HepG2 (cell line): ENCODE measurements at regions not wholly inside any gene's neighbourhood (a gene's known extent, or its start where the extent isn't known, plus 50 kb on each side); places are given as distances from the start of the nearest gene placed in this dataset.

ENCODE experiments used
- AHR ChIP-seq: IDR thresholded peaks from 2 replicates; pipeline ENCODE4 v1.6.1; 2018; ENCODE audit warnings: missing genetic modification reagents, missing compliant biosample characterization
- ARHGAP35 ChIP-seq: sonication (generic); formaldehyde crosslinking; IDR thresholded peaks from 2 replicates; pipeline ENCODE4 v1.9.0; 2022; ENCODE audit warnings: mild to moderate bottlenecking, inconsistent platforms, moderate library complexity, missing genetic modification reagents, borderline replicate concordance
- EEA1 ChIP-seq: sonication (generic); formaldehyde crosslinking; IDR thresholded peaks from 2 replicates; pipeline ENCODE4 v1.5.1; 2020; ENCODE audit warnings: mild to moderate bottlenecking, missing genetic modification reagents, borderline replicate concordance
- HCFC1 ChIP-seq: fragments of 150-350 bp; IDR thresholded peaks from 2 replicates; pipeline ENCODE4 v1.6.1; 2014; ENCODE audit warnings: low read depth, low read length
- HHEX ChIP-seq: IDR thresholded peaks from 2 replicates; pipeline ENCODE4 v1.6.1; 2016; ENCODE audit warnings: control low read depth
- HNRNPLL ChIP-seq: fragments of 200-400 bp; formaldehyde crosslinking; IDR thresholded peaks from 2 replicates; pipeline ENCODE4 v1.6.1; 2017; ENCODE audit warnings: mild to moderate bottlenecking, low read depth, low read length; ENCODE audit not compliant: poor library complexity, severe bottlenecking
- HOXD1 ChIP-seq: sonication (generic); formaldehyde crosslinking; IDR thresholded peaks from 2 replicates; pipeline ENCODE4 v1.5.0; 2020; ENCODE audit warnings: missing genetic modification reagents
- PCBP2 ChIP-seq: fragments of 200-400 bp; formaldehyde crosslinking; optimal IDR thresholded peaks from 2 replicates; pipeline ENCODE3; 2018; ENCODE audit warnings: low read length, low read depth; ENCODE audit not compliant: poor library complexity, severe bottlenecking
- PPARG ChIP-seq: conservative IDR thresholded peaks from 2 replicates; pipeline ENCODE4 v1.6.1; 2016; ENCODE audit warnings: missing biosample characterization, missing genetic modification reagents
- PREB ChIP-seq: sonication (generic); formaldehyde crosslinking; IDR thresholded peaks from 2 replicates; pipeline ENCODE4 v1.4.0; 2020; ENCODE audit warnings: missing genetic modification reagents
- ZNF280B ChIP-seq: sonication (generic); formaldehyde crosslinking; IDR thresholded peaks from 2 replicates; pipeline ENCODE4 v1.5.0; 2020; ENCODE audit warnings: missing genetic modification reagents, mild to moderate bottlenecking, borderline replicate concordance
- ZNF446 ChIP-seq: sonication (generic); formaldehyde crosslinking; IDR thresholded peaks from 2 replicates; pipeline ENCODE4 v1.5.0; 2020; ENCODE audit warnings: mild to moderate bottlenecking, missing genetic modification reagents
- ZNF550 ChIP-seq: sonication (generic); formaldehyde crosslinking; IDR thresholded peaks from 2 replicates; pipeline ENCODE4 v1.4.0; 2020; ENCODE audit warnings: mild to moderate bottlenecking, missing genetic modification reagents, borderline replicate concordance
- ZNF564 ChIP-seq: sonication (generic); formaldehyde crosslinking; IDR thresholded peaks from 2 replicates; pipeline ENCODE4 v1.8.1; 2023; ENCODE audit warnings: mild to moderate bottlenecking, missing genetic modification reagents
- ZNF703 ChIP-seq: sonication (generic); formaldehyde crosslinking; IDR thresholded peaks from 2 replicates; pipeline ENCODE4 v1.5.1; 2020; ENCODE audit warnings: missing genetic modification reagents, mild to moderate bottlenecking, moderate library complexity, borderline replicate concordance
- ZSCAN20 ChIP-seq: sonication (generic); formaldehyde crosslinking; IDR thresholded peaks from 2 replicates; pipeline ENCODE4 v1.4.0; 2020; ENCODE audit warnings: missing genetic modification reagents, mild to moderate bottlenecking, borderline replicate concordance
- ZSCAN25 ChIP-seq: sonication (generic); formaldehyde crosslinking; IDR thresholded peaks from 2 replicates; pipeline ENCODE4 v1.8.0; 2022; ENCODE audit warnings: mild to moderate bottlenecking, missing genetic modification reagents
- TF ChIP-seq, protein P1 (sequence below): sonication (generic); formaldehyde crosslinking; IDR thresholded peaks from 2 replicates; pipeline ENCODE4 v1.4.0; 2020; ENCODE audit warnings: missing genetic modification reagents
- TF ChIP-seq, protein P2 (sequence below): sonication (generic); formaldehyde crosslinking; IDR thresholded peaks from 2 replicates; pipeline ENCODE4 v1.8.1; 2022; ENCODE audit warnings: low read depth, mild to moderate bottlenecking, missing genetic modification reagents
- TF ChIP-seq, protein P3 (sequence below): sonication (generic); formaldehyde crosslinking; IDR thresholded peaks from 2 replicates; pipeline ENCODE4 v1.5.1; 2020; ENCODE audit warnings: mild to moderate bottlenecking, missing genetic modification reagents, moderate library complexity

DNA sequence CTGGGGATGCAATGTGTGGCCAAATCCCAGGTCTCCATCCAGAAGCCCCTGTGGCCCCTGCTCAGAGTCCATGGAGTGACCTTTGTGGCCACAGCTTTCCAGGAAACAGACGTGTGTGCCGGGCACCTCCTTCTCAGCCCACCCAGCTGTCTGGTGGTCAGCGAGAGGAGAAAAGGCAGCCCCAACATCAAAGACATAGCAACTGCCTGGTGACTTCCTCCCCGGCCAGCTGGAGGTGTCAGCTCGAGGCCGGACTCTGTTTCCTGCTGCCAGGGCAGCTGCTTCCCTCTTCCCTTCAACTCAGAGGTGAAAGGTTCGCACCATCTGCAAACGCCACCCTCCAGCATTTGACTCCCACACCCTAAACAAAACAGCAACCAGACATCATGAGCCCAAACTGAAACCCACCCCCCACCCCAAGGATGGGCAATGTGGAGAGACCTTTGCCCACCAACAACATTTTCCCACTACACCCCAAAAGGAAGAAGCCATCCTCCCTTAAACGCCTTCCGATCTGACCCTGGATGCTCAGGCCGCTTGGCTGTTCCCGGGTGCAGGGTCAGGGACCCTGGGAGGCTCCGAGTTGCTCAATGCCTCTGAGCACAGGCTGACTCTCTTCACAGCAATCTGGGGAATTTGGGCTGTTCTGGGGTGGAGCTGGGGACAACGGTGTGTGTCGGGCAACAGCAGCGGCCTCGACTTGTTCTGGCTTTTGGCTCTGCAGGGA is 162.3 kb downstream of the PSMG1 start (continued):
- TF ChIP-seq HCFC1 (no peak), AHR (CRISPR knock-in tag) (no peak), ZNF550 (CRISPR knock-in tag) (no peak), ZNF280B (0 out of 2 replicates have a peak, but pooled peaks have one; percentile 38), ARHGAP35 (CRISPR knock-in tag) (no peak), ZNF446 (CRISPR knock-in tag) (no peak), HOXD1 (no peak), HHEX (no peak), ZNF703 (CRISPR knock-in tag) (no peak), PPARG (CRISPR knock-in tag) (peak; percentile 69; the same call in 1 of the 2 replicates), ZNF564 (no peak), ZSCAN20 (no peak), HNRNPLL (no peak), ZSCAN25 (CRISPR knock-in tag) (no peak; the same call in 1 of the 2 replicates), EEA1 (CRISPR knock-in tag) (no peak), PCBP2 (no peak), PREB (CRISPR knock-in tag) (no peak)
- TF ChIP-seq, protein P1, sequence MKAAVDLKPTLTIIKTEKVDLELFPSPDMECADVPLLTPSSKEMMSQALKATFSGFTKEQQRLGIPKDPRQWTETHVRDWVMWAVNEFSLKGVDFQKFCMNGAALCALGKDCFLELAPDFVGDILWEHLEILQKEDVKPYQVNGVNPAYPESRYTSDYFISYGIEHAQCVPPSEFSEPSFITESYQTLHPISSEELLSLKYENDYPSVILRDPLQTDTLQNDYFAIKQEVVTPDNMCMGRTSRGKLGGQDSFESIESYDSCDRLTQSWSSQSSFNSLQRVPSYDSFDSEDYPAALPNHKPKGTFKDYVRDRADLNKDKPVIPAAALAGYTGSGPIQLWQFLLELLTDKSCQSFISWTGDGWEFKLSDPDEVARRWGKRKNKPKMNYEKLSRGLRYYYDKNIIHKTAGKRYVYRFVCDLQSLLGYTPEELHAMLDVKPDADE = no peak
- TF ChIP-seq, protein P2, sequence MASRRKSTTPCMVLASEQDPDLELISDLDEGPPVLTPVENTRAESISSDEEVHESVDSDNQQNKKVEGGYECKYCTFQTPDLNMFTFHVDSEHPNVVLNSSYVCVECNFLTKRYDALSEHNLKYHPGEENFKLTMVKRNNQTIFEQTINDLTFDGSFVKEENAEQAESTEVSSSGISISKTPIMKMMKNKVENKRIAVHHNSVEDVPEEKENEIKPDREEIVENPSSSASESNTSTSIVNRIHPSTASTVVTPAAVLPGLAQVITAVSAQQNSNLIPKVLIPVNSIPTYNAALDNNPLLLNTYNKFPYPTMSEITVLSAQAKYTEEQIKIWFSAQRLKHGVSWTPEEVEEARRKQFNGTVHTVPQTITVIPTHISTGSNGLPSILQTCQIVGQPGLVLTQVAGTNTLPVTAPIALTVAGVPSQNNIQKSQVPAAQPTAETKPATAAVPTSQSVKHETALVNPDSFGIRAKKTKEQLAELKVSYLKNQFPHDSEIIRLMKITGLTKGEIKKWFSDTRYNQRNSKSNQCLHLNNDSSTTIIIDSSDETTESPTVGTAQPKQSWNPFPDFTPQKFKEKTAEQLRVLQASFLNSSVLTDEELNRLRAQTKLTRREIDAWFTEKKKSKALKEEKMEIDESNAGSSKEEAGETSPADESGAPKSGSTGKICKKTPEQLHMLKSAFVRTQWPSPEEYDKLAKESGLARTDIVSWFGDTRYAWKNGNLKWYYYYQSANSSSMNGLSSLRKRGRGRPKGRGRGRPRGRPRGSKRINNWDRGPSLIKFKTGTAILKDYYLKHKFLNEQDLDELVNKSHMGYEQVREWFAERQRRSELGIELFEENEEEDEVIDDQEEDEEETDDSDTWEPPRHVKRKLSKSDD (CRISPR knock-in tag) = no peak
- TF ChIP-seq, protein P3, sequence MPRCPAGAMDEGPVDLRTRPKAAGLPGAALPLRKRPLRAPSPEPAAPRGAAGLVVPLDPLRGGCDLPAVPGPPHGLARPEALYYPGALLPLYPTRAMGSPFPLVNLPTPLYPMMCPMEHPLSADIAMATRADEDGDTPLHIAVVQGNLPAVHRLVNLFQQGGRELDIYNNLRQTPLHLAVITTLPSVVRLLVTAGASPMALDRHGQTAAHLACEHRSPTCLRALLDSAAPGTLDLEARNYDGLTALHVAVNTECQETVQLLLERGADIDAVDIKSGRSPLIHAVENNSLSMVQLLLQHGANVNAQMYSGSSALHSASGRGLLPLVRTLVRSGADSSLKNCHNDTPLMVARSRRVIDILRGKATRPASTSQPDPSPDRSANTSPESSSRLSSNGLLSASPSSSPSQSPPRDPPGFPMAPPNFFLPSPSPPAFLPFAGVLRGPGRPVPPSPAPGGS (CRISPR knock-in tag) = peak; percentile 80; the same call in 1 of the 2 replicates
